GM19452 (cell line): ENCODE measurements at regions not wholly inside any gene's neighbourhood (a gene's known extent, or its start where the extent isn't known, plus 50 kb on each side); places are given as distances from the start of the nearest gene placed in this dataset.

ENCODE experiments used
- ATAC-seq: cut with Tn5 transposase; IDR thresholded peaks from one replicate; pipeline ENCODE4 v1.9.1; 2021; ENCODE audit not compliant: unreplicated experiment

DNA sequence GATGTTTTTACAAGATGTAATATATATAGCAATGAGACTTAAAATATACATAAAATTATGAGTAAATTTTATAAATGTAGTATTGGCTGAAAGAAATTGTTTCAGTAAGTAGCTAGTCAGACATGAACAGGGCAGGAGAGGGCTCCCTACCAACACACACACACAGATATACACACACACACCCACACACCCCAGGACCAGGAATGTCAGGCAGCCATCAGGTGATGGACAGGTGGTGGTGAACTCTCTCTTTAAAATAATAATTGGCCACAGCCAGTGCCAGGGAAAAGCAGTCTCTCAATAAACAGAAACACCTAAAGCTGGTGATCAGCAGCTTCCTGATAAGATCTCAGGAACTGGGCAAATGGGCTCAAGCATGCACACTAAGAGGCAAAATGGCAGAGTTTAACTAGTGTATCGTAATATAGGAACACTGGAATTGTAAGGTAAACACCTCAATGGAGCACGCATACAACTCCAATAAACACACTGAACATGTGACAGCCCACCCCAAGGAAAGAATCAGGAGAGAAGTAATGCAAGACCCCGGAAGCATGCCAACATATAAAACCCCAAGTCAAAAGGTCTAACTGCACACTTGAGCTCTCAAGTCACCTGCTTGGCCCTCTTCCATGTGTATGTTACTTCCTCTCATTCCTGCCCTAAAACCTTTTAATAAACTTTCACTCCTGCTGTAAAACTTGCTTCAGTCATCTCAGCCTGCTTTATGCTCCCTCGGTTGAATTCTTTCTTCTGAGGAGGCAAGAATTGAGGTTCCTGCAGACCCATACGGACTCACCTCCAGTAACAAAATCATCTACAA lies 1034.1 kb upstream of the SEMA6D start:
- ATAC-seq = no peak

- ATAC-seq = no peak
Measured at GRCh38 chr15:46685096-46685495, 1032.2 kb upstream of the SEMA6D start.

DNA sequence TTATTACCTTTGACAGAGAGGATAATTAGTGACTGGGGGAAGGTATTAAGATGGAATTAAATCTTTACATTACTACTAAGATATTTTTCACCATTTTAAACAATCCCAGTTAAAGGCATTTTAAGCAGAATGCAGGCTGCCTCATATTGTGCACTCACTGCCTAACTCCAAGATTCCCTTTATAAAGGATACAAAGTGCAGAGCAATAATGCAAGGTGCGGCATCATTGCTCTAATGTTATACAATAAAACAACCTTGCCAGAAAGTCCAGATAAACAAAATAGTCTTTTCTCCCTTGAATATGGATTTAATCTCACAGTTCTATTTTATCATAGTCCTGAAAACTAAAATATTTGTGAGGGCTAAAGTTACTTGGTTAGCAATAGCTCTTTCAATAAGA lies 1031.6 kb upstream of the SEMA6D start:
- ATAC-seq = no peak

GRCh38 chr15:46696281-46696680 lies 1021.0 kb upstream of the SEMA6D start:
- no peak for ATAC-seq

GRCh38 chr15:46701346-46701745 lies 1016.0 kb upstream of the SEMA6D start:
- no peak for ATAC-seq

DNA sequence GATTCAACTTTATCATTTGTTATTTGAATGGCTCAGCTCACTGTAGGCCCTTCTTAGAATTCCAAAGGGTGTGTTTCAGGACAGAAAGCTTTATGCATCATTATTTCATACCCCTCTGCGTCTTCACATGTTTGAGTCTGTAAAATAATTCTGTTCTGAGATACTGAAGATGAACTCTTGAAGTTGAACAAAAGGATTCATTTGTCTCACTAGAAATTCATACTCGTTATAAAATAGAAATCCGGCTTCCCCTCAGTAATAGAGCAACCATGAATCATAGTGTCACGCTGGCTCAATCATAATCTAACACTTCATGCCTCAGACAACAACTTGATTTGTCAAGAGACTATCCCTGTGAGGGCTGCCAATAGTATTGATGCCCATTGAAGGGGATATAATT lies 1015.4 kb upstream of the SEMA6D start:
- ATAC-seq = no peak

DNA sequence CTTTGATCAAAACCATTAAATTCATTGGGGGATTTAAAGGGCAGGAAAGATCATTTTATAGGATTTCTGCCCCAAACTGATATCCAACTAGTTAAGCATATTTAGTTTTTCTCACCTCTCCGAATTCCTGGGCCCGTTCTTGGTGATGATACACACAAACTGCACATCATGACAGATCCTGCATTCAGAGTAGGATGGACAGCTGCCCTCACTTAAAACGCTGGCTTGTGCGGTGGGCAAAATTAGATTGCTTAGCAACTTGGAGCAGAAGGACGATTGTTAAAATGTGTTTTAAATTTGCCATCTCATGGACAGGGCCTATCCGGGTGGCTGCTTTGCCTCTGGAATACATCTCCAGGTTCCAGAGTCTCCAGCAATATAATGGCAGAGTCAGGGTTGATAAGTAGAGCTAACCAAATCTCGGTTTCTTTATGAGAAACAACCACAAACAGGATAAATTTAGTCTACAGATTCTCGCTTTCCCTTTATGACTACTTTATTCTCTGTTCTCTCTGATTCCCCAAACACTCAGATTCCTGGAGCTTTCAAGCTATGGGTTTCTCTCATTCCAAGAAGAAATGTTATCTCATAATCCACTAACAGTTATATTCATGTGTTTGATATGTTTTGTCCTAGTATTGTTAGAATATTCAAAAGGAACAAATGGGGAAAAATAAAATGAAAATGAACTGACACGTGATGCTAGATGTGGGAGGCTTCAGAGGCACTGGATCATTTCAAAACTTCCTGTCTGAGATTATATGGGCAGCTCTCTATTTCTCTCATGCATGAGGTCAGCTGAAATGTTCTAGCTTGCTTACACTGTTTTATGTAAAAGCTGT lies 1014.1 kb upstream of the SEMA6D start:
- no peak for ATAC-seq

DNA sequence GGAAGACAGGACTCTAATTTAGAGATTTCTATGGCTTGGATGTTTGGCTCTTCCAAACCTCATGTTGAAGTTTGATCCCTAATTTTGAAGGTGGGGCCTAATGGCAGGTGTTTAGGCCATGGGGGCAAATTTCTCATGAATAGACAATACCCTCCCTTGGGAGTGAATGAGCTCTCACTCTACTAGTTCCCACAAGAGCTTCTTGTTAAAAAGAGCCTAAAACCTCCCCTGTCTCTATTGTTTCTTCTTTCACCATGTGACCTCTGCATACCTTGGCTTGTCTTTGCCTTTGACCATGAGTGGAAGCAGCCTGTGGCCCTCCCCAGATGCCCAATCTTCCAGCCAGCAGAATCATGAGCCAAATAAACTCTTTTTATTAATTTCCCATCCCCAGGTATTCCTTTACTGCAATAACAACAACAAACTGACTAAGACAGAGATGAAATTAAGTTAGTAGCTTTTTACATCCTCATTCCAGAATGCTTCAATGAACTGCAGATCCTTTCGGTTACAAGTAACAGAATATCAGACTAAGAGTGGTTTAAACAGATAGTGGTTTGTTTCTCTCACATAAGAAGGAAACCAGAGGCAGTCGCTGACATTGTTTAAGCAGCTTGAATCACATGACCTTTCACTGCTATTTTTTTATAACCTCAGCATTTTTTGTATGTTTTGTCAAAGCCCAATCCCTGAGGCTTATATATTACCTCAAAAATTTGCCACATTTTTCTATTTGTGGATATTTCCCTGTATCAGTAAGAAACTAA lies 1013.3 kb upstream of the SEMA6D start:
- no peak for ATAC-seq

GRCh38 chr15:46707452-46707851 lies 1009.9 kb upstream of the SEMA6D start:
- no peak for ATAC-seq

DNA sequence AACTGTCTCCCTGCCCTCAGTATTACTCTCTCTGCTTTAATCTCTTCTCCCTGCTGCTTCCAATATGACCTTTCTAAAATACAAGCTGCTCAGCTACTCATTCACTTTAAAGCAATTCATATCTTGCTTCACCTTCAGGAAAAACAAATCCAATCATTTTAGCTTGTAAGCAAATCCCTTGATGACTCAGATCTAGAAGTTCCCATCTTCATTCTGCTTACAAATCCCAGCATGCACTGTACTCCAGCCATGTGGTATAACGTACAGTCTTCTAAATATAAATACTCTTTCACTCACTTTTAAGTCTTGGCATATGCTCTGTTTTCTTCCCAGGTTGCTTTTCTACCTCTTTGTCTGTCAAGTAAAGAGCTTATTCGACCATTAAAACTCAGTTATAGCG lies 1009.1 kb upstream of the SEMA6D start:
- no peak for ATAC-seq

GRCh38 chr15:46709460-46710083 lies 1007.7 kb upstream of the SEMA6D start:
- ATAC-seq = no peak

- ATAC-seq = no peak
Measured at GRCh38 chr15:46710401-46710960, 1006.8 kb upstream of the SEMA6D start.

DNA sequence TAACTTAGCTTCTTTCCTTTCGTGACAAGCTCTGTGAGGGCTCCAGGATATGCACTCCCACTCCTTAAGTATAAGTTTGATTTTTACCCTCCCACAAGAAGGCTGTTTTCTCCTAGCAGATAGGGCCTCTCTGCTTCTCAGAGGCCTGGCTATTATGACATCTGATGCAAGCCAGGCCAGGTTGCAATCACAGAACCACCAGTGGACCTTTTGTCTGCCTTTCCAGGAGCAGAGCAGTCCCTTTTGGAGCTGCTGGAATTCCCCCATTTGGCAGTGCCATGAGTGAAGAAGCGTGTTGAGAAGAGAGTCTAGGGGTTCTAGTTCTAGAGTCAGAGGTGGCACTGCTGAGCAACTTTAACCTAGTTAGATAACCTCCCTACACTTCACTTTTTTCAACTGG lies 1004.3 kb upstream of the SEMA6D start:
- ATAC-seq = no peak

DNA sequence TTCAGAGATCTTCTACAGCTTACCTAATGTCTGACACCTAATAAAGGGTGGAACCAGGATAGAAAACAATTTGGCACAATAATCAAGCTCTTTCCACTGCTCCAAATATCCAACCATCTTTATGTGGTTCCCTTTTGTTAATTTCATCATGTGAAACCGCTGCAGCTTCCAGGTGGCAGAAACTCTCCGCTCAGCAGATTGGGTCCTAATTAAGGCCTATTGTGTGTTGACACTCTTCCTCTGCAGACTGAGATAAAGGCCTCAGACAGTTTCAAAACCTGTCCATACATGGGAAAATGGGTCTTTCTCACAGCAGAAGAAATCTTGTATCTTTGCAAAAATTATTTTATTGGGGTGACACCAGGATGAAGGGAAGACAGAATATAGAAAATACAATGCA lies 1002.4 kb upstream of the SEMA6D start:
- no peak for ATAC-seq

GRCh38 chr15:46723308-46723707 lies 994.0 kb upstream of the SEMA6D start:
- no peak for ATAC-seq

GRCh38 chr15:46732060-46732459 lies 985.2 kb upstream of the SEMA6D start:
- ATAC-seq = no peak

DNA sequence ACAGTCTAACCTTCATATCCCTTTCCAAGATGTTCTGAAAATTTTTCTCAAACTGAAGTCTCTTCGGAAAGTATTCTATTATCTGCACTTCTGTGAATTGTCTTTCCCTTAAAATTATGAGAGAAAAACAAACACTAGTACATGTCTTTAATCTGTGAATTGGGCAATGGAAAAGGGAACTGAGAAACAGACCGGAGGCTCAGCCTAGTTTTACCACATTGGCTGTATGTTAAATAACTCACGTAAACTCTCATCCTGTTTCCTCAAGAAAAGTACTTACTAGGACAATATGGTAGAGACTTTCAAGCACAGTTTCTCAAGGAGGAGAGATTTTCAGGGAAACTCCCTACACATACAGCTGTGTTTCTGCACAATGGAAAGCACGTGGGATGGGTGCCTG lies 982.2 kb upstream of the SEMA6D start:
- ATAC-seq = no peak

DNA sequence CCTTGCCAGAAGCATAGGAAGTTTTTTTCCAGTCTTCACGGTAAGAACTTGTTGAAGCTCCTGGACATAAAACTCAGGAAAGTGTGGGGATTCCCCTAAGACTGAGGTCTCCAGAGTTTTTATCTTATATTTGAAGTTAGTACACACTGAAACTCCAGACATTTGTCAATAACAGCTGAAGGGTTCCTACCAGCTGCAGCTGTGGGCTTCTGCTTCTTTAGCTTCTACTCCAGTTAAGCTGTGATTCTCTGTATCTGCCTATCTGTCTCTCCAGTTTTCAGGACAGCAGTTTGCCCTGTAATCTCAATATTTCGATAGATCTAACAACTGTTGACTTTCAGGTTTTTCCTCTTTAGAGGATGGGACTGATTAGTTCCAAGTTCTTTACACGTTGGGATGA lies 966.0 kb upstream of the SEMA6D start:
- ATAC-seq = no peak

DNA sequence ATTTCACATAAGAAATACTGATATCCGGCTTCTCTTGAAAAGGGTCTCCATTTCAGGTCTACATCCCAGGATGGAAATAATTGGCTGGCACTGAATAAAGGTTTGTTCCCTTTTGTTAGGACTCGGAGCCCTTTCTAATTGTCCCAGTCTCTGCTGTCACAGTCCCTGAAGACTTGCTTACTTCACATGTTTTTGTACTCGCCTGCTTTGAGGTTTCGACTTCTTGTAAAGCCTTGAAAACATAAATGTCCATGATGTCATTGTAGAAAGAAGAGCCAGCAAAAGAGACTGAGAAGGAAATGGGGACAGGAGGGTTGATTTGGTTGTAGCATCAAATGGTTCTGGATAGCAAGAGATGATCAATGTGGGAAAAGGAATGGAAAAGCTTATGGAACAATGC lies 963.4 kb upstream of the SEMA6D start:
- no peak for ATAC-seq

GRCh38 chr15:46763091-46763490 lies 954.2 kb upstream of the SEMA6D start:
- ATAC-seq = no peak

- no peak for ATAC-seq
Measured at GRCh38 chr15:46764851-46765250, 952.5 kb upstream of the SEMA6D start.
